H9 (cell line): ENCODE measurements at regions not wholly inside any gene's neighbourhood (a gene's known extent, or its start where the extent isn't known, plus 50 kb on each side); places are given as distances from the start of the nearest gene placed in this dataset.

ENCODE experiments used
- DNase-seq: peaks from one replicate; pipeline ENCODE4 v3.0.0-alpha.2; 2017
- H2AFZ ChIP-seq: one replicate; pipeline ENCODE4 v1.6.1; 2013; ENCODE audit warnings: mild to moderate bottlenecking, low read length, control low read depth, moderate library complexity
- H2AK5ac ChIP-seq: 2 replicates; pipeline ENCODE4 v1.6.1; 2013; ENCODE audit warnings: low read length, control low read depth, mixed read lengths; ENCODE audit not compliant: insufficient read length
- H2BK120ac ChIP-seq: one replicate; pipeline ENCODE4 v1.6.1; 2013; ENCODE audit warnings: low read depth, mild to moderate bottlenecking, low read length, control low read depth, inconsistent platforms; ENCODE audit not compliant: poor library complexity, severe bottlenecking
- H2BK12ac ChIP-seq: 2 replicates; pipeline ENCODE4 v1.6.1; 2013; ENCODE audit warnings: low read length, control low read depth, mixed read lengths, low read depth; ENCODE audit not compliant: insufficient read length
- H2BK15ac ChIP-seq: 2 replicates; pipeline ENCODE4 v1.6.1; 2013; ENCODE audit warnings: low read depth, low read length, control low read depth
- H2BK20ac ChIP-seq: one replicate; pipeline ENCODE4 v1.6.1; 2013; ENCODE audit warnings: low read depth, mild to moderate bottlenecking, low read length, control low read depth, inconsistent platforms; ENCODE audit not compliant: poor library complexity, severe bottlenecking
- H2BK5ac ChIP-seq: 2 replicates; pipeline ENCODE4 v1.6.1; 2013; ENCODE audit warnings: low read length, control low read depth, mixed read lengths; ENCODE audit not compliant: insufficient read length
- H3K14ac ChIP-seq: 2 replicates; pipeline ENCODE4 v1.6.1; 2013; ENCODE audit warnings: low read length, control low read depth; ENCODE audit not compliant: insufficient read depth
- H3K18ac ChIP-seq: 2 replicates; pipeline ENCODE4 v1.6.1; 2013; ENCODE audit warnings: low read depth, mild to moderate bottlenecking, mixed read lengths, low read length, control low read depth; ENCODE audit not compliant: insufficient read length
- H3K23ac ChIP-seq: 2 replicates; pipeline ENCODE4 v1.6.1; 2013; ENCODE audit warnings: low read length, control low read depth, mixed read lengths, low read depth; ENCODE audit not compliant: insufficient read length
- H3K23me2 ChIP-seq: 2 replicates; pipeline ENCODE4 v1.6.1; 2013; ENCODE audit warnings: low read depth, mild to moderate bottlenecking, mixed read lengths, low read length, control low read depth; ENCODE audit not compliant: insufficient read length, poor library complexity, severe bottlenecking
- H3K27ac ChIP-seq: 2 replicates; pipeline ENCODE4 v1.5.1; 2013; ENCODE audit warnings: low read length, control low read depth, mixed read lengths, low read depth; ENCODE audit not compliant: insufficient read length
- H3K27me3 ChIP-seq: 2 replicates; pipeline ENCODE4 v1.6.1; 2013; ENCODE audit warnings: low read length, control low read depth, inconsistent platforms; ENCODE audit not compliant: insufficient read depth
- H3K4ac ChIP-seq: 2 replicates; pipeline ENCODE4 v1.6.1; 2013; ENCODE audit warnings: low read depth, mild to moderate bottlenecking, control low read depth, inconsistent platforms, low read length, moderate library complexity
- H3K4me1 ChIP-seq: 2 replicates; pipeline ENCODE4 v1.6.1; 2013; ENCODE audit warnings: low read length, control low read depth, inconsistent platforms; ENCODE audit not compliant: insufficient read depth
- H3K4me2 ChIP-seq: 2 replicates; pipeline ENCODE4 v1.6.1; 2013; ENCODE audit warnings: low read length, control low read depth, mixed read lengths; ENCODE audit not compliant: insufficient read length, insufficient read depth
- H3K56ac ChIP-seq: 2 replicates; pipeline ENCODE4 v1.6.1; 2013; ENCODE audit warnings: low read depth, mild to moderate bottlenecking, mixed read lengths, low read length, control low read depth; ENCODE audit not compliant: insufficient read length
- H3K79me1 ChIP-seq: 2 replicates; pipeline ENCODE4 v1.6.1; 2013; ENCODE audit warnings: low read depth, mild to moderate bottlenecking, moderate library complexity, low read length, control low read depth, inconsistent platforms; ENCODE audit not compliant: insufficient read depth, poor library complexity, severe bottlenecking
- H3K79me2 ChIP-seq: 2 replicates; pipeline ENCODE4 v1.6.1; 2013; ENCODE audit warnings: low read length, control low read depth, inconsistent platforms; ENCODE audit not compliant: insufficient read depth
- H3K9ac ChIP-seq: 2 replicates; pipeline ENCODE4 v1.6.1; 2013; ENCODE audit warnings: low read length, control low read depth, mixed read lengths; ENCODE audit not compliant: insufficient read length; ENCODE audit errors: extremely low read depth
- H3K9me3 ChIP-seq: one replicate; pipeline ENCODE4 v1.6.1; 2013; ENCODE audit warnings: low read depth, low read length, inconsistent platforms; ENCODE audit not compliant: control insufficient read depth
- H3T11ph ChIP-seq: one replicate; pipeline ENCODE4 v1.6.1; 2013; ENCODE audit warnings: mild to moderate bottlenecking, low read length, control low read depth, inconsistent platforms
- H4K20me1 ChIP-seq: one replicate; pipeline ENCODE4 v1.6.1; 2013; ENCODE audit not compliant: control insufficient read depth, insufficient read length, insufficient read depth
- H4K5ac ChIP-seq: 2 replicates; pipeline ENCODE4 v1.6.1; 2013; ENCODE audit warnings: low read depth, mild to moderate bottlenecking, mixed read lengths, low read length, control low read depth; ENCODE audit not compliant: insufficient read length
- H4K8ac ChIP-seq: replicated peaks from 2 replicates; pipeline ENCODE4 v1.6.1; 2013; ENCODE audit warnings: low read length, control low read depth, mixed read lengths, low read depth; ENCODE audit not compliant: insufficient read length
- H4K91ac ChIP-seq: 2 replicates; pipeline ENCODE4 v1.6.1; 2013; ENCODE audit warnings: low read depth, mild to moderate bottlenecking, moderate library complexity, mixed read lengths, low read length, control low read depth; ENCODE audit not compliant: insufficient read length
- H3K27ac Mint-ChIP-seq, 3 experiments: 2 replicates in 2 of 3; 3 replicates in 1 of 3; pipeline ENCODE4 v1.8.0; 2020 to 2021; ENCODE audit warnings: mixed read lengths in 3 of 3, mild to moderate bottlenecking in 1 of 3, moderate library complexity in 1 of 3
- H3K27me3 Mint-ChIP-seq: 2 replicates; pipeline ENCODE4 v1.8.0; 2021; ENCODE audit warnings: low read depth, mild to moderate bottlenecking, moderate library complexity, mixed read lengths
- H3K36me3 Mint-ChIP-seq, 3 experiments: 2 replicates in 2 of 3; 3 replicates in 1 of 3; pipeline ENCODE4 v1.8.0; 2020 to 2021; ENCODE audit warnings: low read depth in 3 of 3, mixed read lengths in 3 of 3; ENCODE audit not compliant: insufficient read depth in 1 of 3
- H3K4me1 Mint-ChIP-seq, 2 experiments: 2 replicates each; pipeline ENCODE4 v1.8.0; 2020; ENCODE audit warnings: mixed read lengths in 2 of 2
- H3K4me3 Mint-ChIP-seq, 2 experiments: 2 replicates in 1 of 2; 3 replicates in 1 of 2; pipeline ENCODE4 v1.8.0; 2020 to 2021; ENCODE audit warnings: mild to moderate bottlenecking in 2 of 2, mixed read lengths in 2 of 2, moderate library complexity in 1 of 2
- H3K9me3 Mint-ChIP-seq, 2 experiments: 2 replicates in 1 of 2; 3 replicates in 1 of 2; pipeline ENCODE4 v1.8.0; 2020; ENCODE audit warnings: mild to moderate bottlenecking in 2 of 2, mixed read lengths in 2 of 2, moderate library complexity in 1 of 2
- WGBS: extraction: QIAGEN DNeasy Blood & Tissue Kit; methylation state at CpG from one replicate; pipeline ENCODE4 v1.1.7; 2013; ENCODE audit warnings: missing lambda C conversion rate, low lambda C conversion rate, mixed read lengths; ENCODE audit not compliant: insufficient read length; ENCODE audit errors: extremely low coverage; 5-methylcytosine and 5-hydroxymethylcytosine counted together
- TF ChIP-seq, protein P1 (sequence below): fragments of 200-600 bp; sonication (generic); conservative IDR thresholded peaks from 3 replicates; pipeline ENCODE4 v1.8.0; 2021; ENCODE audit warnings: antibody characterized with exemption, mild to moderate bottlenecking

DNA sequence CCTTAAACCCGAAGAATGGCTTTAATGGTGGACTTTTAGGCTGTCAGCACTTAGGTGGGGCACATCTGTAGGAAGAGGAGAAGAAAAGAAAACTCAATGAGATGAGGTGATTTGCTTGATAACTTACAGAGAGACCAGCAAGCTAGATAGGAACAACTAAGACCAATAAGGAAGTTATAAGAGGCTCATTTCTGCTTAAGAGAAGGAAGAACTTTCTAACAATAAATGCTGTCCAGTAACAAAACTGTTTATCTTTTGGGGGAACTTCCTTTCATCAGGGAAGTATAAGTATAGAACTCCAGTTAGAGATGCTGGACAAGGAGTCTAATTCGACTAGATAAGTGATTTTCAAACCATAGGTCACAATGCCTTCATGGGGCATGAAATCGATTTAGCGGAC is 107.2 kb upstream of the SIRPA start:
- no peak overlapping the region for H4K8ac ChIP-seq
- H2AFZ ChIP-seq, result no peak overlapping the region
- H3K27ac Mint-ChIP-seq, result no peak overlapping the region
- no peaks in the 10 kb centered on the region for H3K79me2 ChIP-seq
- H3K27me3 Mint-ChIP-seq, result peaks cover 45% of the 10 kb centered on the region
- no peak overlapping the region for H3K4ac ChIP-seq
- H3K23me2 ChIP-seq, result no peaks in the 10 kb centered on the region
- no peak overlapping the region for H2AK5ac ChIP-seq
- no peak overlapping the region for H2BK15ac ChIP-seq
- H4K91ac ChIP-seq, result no peak overlapping the region
- no peak overlapping the region for H3K27ac ChIP-seq
- H4K20me1 ChIP-seq, result no peaks in the 10 kb centered on the region
- DNase-seq, result no peak
- H3K36me3 Mint-ChIP-seq, result no peaks in the 10 kb centered on the region
- H3K4me3 Mint-ChIP-seq, result no peak overlapping the region
- no peak overlapping the region for H3K4me2 ChIP-seq
- H2BK12ac ChIP-seq, result no peak overlapping the region
- H3K9me3 Mint-ChIP-seq, result peaks cover 2% of the 10 kb centered on the region in 2 experiments; a peak in 2 of 5 replicates
- no peak overlapping the region for H2BK5ac ChIP-seq
- no peaks in the 10 kb centered on the region for H3K9me3 ChIP-seq
- H2BK120ac ChIP-seq, result no peak overlapping the region
- H3K56ac ChIP-seq, result no peak overlapping the region
- TF ChIP-seq, protein P1, sequence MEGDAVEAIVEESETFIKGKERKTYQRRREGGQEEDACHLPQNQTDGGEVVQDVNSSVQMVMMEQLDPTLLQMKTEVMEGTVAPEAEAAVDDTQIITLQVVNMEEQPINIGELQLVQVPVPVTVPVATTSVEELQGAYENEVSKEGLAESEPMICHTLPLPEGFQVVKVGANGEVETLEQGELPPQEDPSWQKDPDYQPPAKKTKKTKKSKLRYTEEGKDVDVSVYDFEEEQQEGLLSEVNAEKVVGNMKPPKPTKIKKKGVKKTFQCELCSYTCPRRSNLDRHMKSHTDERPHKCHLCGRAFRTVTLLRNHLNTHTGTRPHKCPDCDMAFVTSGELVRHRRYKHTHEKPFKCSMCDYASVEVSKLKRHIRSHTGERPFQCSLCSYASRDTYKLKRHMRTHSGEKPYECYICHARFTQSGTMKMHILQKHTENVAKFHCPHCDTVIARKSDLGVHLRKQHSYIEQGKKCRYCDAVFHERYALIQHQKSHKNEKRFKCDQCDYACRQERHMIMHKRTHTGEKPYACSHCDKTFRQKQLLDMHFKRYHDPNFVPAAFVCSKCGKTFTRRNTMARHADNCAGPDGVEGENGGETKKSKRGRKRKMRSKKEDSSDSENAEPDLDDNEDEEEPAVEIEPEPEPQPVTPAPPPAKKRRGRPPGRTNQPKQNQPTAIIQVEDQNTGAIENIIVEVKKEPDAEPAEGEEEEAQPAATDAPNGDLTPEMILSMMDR, result no peak
- no CpG with 5 or more reads among the region's 4 CpGs for WGBS
- H2BK20ac ChIP-seq, result no peak overlapping the region
- no peaks in the 10 kb centered on the region for H3K27me3 ChIP-seq
- no peak overlapping the region for H4K5ac ChIP-seq
- H3T11ph ChIP-seq, result no peak overlapping the region
- H3K79me1 ChIP-seq, result no peaks in the 10 kb centered on the region
- H3K18ac ChIP-seq, result no peak overlapping the region
- H3K4me1 ChIP-seq, result no peaks in the 10 kb centered on the region
- no peaks in the 10 kb centered on the region for H3K4me1 Mint-ChIP-seq
- H3K14ac ChIP-seq, result no peak overlapping the region
- no peak overlapping the region for H3K9ac ChIP-seq
- no peak overlapping the region for H3K23ac ChIP-seq
